ENCODE measurements at regions not wholly inside any gene's neighbourhood (a gene's known extent, or its start where the extent isn't known, plus 50 kb on each side); places are given as distances from the start of the nearest gene placed in this dataset.

GRCh38 chr13:26484196-26484595 lies 73.3 kb upstream of the WASF3 start:
- no peak for TF ChIP-seq POLR2A (IDR thresholded peaks at IDR 0.05)
- TF ChIP-seq CTCF (IDR thresholded peaks at IDR 0.05 in 4 of 5, conservative IDR thresholded peaks at IDR 0.05 in 1 of 5), result no peak

Data from gastrocnemius medialis (tissue), 4 donors.